HG03025 (cell line): ENCODE measurements at regions not wholly inside any gene's neighbourhood (a gene's known extent, or its start where the extent isn't known, plus 50 kb on each side); places are given as distances from the start of the nearest gene placed in this dataset.

ENCODE experiments used
- ATAC-seq: cut with Tn5 transposase; IDR thresholded peaks from one replicate; pipeline ENCODE4 v1.9.1; 2021; ENCODE audit warnings: mild to moderate bottlenecking, moderate library complexity; ENCODE audit not compliant: unreplicated experiment, low FRiP score

- ATAC-seq = no peak
Observed at GRCh38 chr2:65813631-65814173, 381.3 kb upstream of the SPRED2 start.

- no peak for ATAC-seq
Observed at GRCh38 chr2:65812887-65813286, 380.5 kb upstream of the SPRED2 start.

DNA sequence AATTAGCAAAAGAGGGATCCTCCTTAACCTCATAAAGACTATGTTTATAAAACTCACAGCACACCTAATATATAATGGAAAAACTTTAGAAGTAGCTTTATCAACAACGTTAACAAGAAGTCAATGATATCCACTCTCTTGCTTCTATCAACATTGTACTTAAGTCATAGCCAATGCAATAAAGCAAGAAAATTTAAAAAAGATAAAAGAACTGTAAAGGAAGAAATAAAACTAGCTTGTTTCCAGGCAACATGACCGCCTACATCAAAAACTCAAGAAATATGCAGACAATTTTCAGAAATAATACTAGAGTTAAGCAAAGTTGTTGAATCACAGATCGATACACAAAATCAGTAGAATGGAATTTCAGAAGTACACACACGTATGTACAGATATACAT is 375.5 kb upstream of the SPRED2 start:
- ATAC-seq = no peak

- ATAC-seq = no peak
Observed at GRCh38 chr2:65804777-65805176, 372.4 kb upstream of the SPRED2 start.

DNA sequence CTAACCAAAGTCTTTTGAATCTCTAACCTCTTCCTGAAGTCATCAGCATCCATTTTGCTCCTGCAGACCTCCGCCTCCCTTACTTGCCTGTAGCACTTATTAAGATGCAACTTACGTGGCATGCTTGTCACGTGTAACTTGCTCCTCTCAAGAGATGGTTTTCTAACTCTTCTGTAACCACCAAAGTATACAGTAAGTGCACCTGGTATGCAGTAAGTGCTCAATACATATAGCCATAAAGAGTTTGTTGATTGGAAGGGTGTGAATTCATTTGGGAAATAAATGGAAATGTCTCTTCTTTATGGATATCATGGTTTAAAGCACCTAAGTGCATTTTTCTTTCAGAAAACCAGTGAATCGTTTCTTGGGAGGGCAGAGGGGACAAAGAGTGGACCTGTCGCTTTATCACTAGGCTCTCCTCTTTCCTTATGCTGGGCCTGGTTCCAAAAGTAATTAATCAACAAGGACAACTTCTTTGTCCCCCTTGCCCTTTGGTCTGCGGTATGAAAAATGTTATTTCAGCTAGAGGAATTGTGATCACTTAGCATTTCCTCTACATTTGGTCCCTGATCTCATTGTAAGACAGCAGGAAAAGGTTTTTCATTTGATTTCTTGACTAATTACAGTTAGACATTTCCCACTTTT is 370.0 kb upstream of the SPRED2 start:
- no peak for ATAC-seq

GRCh38 chr2:65800998-65801397 is 368.6 kb upstream of the SPRED2 start:
- ATAC-seq = no peak

DNA sequence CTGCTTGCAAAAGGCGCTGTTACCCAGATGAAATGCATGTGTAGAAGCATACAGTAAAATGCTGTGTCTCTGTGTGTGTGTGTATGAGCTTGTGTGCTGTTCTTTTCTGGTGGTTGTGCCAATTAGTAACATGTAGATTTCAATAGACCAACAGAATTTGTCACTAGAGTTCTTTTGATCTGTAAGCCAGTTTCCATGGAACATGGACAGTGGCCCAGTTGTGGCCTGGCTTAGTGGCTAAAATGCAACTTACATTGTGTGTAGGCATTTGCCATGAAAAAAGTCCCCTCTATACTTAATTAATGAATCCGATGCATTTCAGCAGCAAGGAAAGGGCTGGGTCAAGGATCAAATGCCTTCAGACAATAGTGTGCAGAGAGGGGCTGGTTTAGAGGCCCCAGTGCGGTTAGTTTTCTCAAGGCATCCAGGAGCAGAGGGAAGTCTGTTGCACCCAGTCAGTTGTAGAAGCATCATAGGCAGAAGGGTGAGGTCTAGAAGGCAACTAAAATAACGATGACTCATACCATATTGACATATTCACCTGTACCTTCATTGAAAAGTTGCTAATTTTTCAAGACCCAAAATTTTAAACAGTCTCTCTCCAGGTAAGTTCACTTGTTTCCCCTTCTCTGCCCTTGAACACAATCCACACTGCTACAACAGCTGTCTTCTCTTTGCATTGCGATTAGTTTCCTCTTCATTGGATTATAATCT is 366.9 kb upstream of the SPRED2 start:
- no peak for ATAC-seq

GRCh38 chr2:65798641-65799040 is 366.2 kb upstream of the SPRED2 start:
- ATAC-seq = no peak

GRCh38 chr2:65794994-65795393 is 362.6 kb upstream of the SPRED2 start:
- no peak for ATAC-seq

DNA sequence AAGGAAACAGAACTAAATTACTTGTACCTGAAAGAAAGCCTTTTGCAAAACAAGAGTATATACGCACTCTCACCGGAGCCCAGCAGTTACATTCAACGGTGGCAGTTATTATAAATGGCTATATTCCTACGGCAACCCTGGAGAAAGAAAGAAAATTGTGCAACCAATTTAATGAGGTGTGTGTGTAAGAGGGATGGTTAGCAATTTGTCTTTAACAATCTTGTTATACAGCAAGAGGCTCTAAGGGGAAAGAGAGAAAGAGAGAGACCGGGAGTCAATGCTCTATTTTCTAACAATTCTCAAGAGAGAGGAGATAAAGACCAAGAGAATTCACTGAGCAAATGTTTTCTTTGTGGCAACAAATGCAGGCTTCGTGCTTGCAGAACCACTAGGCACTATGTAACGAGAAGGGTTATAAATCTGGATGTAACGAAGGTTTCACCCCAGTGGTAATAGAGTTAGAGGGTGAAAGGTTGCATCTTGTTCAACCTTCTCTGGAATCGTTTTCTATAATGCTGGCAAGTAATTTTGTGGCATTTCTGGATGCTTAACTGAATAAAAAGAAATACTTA is 359.1 kb upstream of the SPRED2 start:
- no peak for ATAC-seq

DNA sequence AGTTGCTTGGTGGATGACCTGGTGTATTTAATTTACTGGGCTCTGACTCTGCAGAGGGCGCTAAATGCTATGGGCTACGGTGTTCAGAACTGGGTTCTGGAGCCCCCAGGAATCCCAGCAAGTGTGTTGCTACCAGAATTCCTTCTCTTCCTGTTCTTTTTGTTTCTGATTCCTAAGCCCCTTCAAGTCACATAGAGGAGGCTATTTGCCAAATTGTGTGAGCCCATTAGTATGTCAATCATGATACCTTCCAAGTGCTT is 358.2 kb upstream of the SPRED2 start:
- no peak for ATAC-seq

GRCh38 chr2:65789923-65790675 is 357.7 kb upstream of the SPRED2 start:
- ATAC-seq = no peak

GRCh38 chr2:65788556-65788955 is 356.2 kb upstream of the SPRED2 start:
- ATAC-seq = no peak

DNA sequence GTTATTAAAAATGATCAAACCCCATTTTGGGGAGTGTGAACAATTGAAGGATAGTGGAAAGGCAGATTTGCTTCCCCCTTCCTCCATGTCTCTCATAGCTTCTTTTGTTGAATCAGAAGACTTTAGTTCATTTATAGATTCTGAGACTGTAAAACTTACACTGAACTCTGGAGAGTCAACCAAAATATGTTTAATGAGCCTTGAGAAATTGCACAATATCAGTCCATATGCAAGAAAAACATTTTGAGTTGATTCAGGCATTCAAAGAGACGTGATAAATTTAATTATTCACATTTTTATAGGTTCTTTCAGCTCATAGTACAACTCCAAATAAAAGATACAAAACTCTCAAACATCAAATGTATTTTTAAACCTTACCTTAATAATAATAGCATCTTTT is 354.4 kb upstream of the SPRED2 start:
- no peak for ATAC-seq

- ATAC-seq = no peak
Observed at GRCh38 chr2:65786007-65786717, 353.8 kb upstream of the SPRED2 start.

DNA sequence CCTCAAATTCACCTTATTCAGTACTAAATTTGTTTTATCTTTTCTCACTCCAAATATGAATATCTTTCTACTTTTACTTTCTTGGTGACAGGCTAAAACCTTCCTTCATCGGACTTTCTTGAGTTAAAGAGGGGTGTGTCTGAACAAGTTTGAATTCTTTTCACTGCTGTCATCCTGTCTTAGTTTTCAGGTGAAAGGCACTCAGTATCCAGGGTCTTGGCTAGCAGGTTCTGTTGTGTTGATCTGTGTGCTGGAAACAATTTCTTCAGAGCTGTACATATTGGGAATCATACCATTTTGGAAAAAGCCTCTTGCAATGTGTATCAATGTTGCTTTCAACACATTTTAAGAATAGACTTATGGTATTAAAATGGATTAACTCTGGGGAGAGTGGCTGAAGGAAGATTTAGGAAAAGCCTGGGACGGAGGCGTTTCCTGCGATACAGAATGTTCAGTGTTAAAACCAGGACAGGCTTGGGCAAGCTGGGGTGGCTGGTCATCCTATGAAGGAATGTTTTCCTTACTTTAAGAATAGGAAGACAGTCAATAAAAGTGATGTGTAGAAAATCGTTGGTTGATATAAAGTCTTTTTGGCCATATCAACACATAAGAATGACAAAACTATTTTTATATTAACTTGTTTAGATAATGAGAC is 350.7 kb upstream of the SPRED2 start:
- ATAC-seq = no peak

DNA sequence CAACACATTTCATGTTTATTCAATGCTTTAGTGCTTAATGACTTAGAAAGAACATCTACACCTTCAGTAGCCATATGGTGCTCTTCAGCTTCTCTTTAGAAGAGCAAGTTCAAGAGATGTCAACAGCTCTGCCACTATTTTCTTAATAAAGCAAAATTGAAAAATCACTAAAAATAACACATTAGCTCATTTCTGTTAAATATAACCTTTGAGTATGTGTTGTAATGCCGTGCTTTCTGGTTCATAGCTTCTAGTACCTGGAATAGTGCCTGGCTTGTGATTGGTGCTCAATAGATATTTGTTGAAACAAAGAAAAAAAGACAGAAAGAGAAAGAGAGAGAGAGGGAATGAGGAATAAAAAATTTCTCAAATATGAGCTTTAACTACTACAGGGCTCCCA is 349.8 kb upstream of the SPRED2 start:
- no peak for ATAC-seq

- no peak for ATAC-seq
Observed at GRCh38 chr2:65781756-65782155, 349.4 kb upstream of the SPRED2 start.

DNA sequence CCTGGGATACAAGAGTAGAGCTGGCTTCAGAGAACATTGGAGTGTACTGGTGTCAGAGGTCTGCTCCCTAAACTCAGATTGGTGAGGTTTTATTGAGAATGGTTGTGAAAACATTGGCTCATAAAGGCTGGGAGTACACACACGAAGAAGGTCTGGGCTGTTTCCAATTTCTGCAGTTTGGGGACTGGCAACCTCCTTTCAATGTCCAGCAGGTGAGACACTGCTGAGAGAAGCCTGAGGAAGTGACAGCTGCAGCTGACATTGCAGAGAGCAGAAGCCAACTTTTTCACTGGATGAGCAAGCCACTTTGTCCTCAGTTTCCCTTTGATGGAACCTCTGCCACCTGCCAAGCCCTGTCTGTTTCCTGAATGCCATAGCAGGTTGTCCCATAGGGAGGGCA is 346.6 kb upstream of the SPRED2 start:
- no peak for ATAC-seq

- ATAC-seq = no peak
Observed at GRCh38 chr2:65778137-65778536, 345.7 kb upstream of the SPRED2 start.
